Muscle layer of duodenum (tissue), 2 donors: ENCODE measurements at regions not wholly inside any gene's neighbourhood (a gene's known extent, or its start where the extent isn't known, plus 50 kb on each side); places are given as distances from the start of the nearest gene placed in this dataset.

Experiments used
- H3K27ac ChIP-seq: one replicate; pipeline ENCODE4 v1.7.0; 2013; ENCODE audit warnings: mild to moderate bottlenecking, low read length
- H3K27me3 ChIP-seq: one replicate; pipeline ENCODE4 v1.7.0; 2013; ENCODE audit warnings: low read depth, mild to moderate bottlenecking, control low read depth, low read length
- H3K36me3 ChIP-seq, 2 donors: one replicate each; pipeline ENCODE4 v1.7.0; 2013; ENCODE audit warnings: low read length in 2 of 2, control low read depth in 1 of 2, mild to moderate bottlenecking in 1 of 2; ENCODE audit not compliant: insufficient read depth in 2 of 2, control insufficient read depth in 1 of 2
- H3K4me1 ChIP-seq, 2 donors: one replicate each; pipeline ENCODE4 v1.7.0; 2013; ENCODE audit warnings: low read length in 2 of 2, mild to moderate bottlenecking in 2 of 2, control low read depth in 1 of 2, moderate library complexity in 1 of 2; ENCODE audit not compliant: insufficient read depth in 2 of 2, control insufficient read depth in 1 of 2
- H3K4me3 ChIP-seq, 2 donors: one replicate each; pipeline ENCODE4 v1.7.0; 2013; ENCODE audit warnings: low read length in 2 of 2, low read depth in 1 of 2, mild to moderate bottlenecking in 1 of 2
- H3K9me3 ChIP-seq, 2 donors: one replicate each; pipeline ENCODE4 v1.7.0; 2013; ENCODE audit warnings: low read length in 2 of 2, control low read depth in 1 of 2, mild to moderate bottlenecking in 1 of 2; ENCODE audit not compliant: control insufficient read depth in 1 of 2
- donor health status: healthy.

DNA sequence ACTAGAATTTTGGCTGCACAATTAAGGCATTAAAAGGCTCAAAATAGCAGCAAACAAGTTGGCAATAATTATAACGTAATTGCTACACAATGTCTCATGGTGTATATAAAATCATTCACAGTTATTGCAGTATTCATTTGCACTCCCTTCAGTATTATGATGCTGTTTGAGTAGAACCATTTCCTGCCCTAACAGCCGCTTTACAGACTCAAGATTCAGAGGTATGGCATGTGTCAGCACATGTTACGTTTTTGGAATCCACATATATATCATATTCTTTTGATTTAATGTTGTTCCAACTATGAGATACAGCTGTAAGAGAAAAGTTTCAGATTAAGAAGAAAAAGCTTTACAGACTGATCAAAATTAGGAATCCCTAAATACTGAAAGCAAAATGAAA lies 56.3 kb upstream of the NCKAP5 start:
- Histone ChIP-seq H3K4me3 (no peak overlapping the region), H3K27me3 (no peaks in the 10 kb centered on the region), H3K36me3 (no peaks in the 10 kb centered on the region), H3K9me3 (peaks cover 0 to 3% of the 10 kb centered on the region in 2 donors), H3K27ac (no peak overlapping the region), H3K4me1 (no peaks in the 10 kb centered on the region)

DNA sequence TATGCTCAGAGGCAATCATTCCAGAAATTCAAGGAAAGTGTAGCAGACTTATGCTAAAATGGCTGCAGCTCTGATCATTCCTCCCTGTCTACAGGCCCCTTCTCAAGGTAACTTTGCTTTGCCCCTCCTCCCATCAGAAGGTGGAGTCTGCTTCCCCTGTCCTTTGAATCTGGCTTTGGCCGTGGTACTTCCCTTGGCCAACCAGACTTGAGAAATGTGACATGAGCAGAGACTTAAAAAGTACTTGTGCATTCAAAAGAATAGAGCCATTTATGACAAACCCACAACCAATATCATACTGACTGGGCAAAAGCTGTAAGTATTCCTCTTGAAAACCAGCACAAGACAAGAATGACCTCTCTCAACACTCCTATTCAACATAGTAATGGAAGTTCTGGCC lies 59.5 kb upstream of the NCKAP5 start:
- no peak overlapping the region for H3K4me3 ChIP-seq
- H3K9me3 ChIP-seq = peaks cover 0 to 3% of the 10 kb centered on the region in 2 donors
- no peaks in the 10 kb centered on the region for H3K27me3 ChIP-seq
- no peaks in the 10 kb centered on the region for H3K36me3 ChIP-seq
- no peaks in the 10 kb centered on the region for H3K4me1 ChIP-seq
- H3K27ac ChIP-seq = no peak overlapping the region

DNA sequence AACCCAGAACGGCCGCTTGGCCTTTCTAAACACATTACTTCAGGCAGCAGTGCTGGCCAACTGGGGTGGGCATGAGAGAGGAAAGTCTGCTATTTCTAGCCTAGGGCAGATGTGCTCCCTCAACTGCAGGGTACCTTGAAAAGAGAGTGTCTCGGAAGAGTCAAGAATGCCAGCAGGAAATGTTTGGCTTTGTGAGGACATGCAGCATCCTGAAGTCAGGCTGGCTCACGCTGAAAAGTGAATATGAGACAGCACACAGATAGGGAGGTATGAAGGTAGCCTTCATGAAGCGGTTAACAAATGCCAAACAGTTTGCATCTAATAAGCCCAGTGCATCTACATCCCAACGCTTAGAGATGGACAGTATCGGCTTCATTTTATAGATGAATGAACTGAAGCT lies 65.0 kb upstream of the NCKAP5 start:
- H3K4me1 ChIP-seq = no peaks in the 10 kb centered on the region
- no peaks in the 10 kb centered on the region for H3K27me3 ChIP-seq
- no peak overlapping the region for H3K27ac ChIP-seq
- peaks cover 0 to 3% of the 10 kb centered on the region in 2 donors for H3K9me3 ChIP-seq
- H3K4me3 ChIP-seq = no peak overlapping the region
- no peaks in the 10 kb centered on the region for H3K36me3 ChIP-seq

DNA sequence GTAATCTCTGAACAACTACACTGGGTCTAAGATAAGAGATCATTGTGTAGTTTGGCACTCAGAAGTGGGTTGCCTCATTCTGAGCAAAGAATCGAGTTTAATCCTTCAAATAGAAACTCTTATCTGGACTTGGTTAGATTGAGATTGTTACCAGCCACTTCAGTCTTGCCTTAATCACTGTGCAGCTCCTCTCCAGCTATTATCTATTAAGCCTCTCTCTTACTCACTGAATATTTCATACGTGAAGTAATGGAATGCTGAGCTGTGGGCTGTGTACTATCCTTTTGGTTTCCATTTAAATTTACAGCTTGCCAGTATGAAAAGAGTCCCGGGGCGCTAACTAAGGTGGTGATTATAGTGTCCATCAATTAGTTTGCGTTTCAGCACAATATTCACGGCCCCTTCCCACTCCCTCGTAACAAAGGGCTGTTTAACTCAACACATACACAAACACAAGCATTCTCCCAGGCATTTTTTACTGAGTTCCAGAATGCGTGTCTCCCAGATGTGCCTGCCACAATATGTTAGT lies 65.7 kb upstream of the NCKAP5 start:
- no peak overlapping the region for H3K4me3 ChIP-seq
- no peaks in the 10 kb centered on the region for H3K4me1 ChIP-seq
- H3K27ac ChIP-seq = no peak overlapping the region
- H3K36me3 ChIP-seq = no peaks in the 10 kb centered on the region
- no peaks in the 10 kb centered on the region for H3K27me3 ChIP-seq
- peaks cover 0 to 3% of the 10 kb centered on the region in 2 donors for H3K9me3 ChIP-seq

DNA sequence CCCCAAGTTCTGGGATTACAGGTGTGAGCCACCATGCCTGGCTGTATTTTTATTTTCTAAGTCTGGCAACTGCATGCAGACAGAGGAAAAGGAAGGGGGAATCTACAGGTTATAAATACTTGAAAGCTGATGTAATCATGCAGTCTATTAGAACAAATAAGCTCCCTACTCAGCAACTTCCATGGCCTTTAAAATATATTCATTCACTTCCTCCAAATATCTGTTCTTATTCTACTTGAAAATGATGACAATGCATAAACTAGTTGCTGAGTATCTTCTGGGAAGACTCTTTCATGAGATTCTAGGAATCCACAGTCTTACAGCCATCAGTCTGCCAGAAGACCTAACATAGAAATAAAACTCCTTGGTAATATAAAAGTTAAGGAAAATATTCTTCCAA lies 66.9 kb upstream of the NCKAP5 start:
- Histone ChIP-seq H3K27me3 (no peaks in the 10 kb centered on the region), H3K9me3 (no peaks in the 10 kb centered on the region), H3K36me3 (no peaks in the 10 kb centered on the region), H3K27ac (no peak overlapping the region), H3K4me3 (no peak overlapping the region), H3K4me1 (no peaks in the 10 kb centered on the region)

DNA sequence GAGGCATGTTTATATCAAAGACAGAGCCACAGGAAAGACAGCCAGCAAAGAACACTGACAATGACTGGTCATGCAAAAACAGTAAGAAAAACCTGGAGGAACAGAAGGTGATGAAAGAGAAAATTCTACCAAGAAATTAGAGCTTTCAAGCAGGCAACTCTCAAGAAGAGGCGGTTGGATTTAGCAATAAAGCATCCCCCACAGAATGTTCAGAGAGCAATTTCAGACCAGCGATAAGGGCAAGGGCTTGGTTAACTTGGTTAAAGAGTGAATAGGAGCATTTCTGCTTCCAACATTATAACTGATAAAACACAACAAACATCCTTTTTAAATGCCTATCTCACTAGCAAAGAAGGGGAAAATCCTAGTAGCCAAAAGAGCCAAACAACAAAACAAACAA lies 68.0 kb upstream of the NCKAP5 start:
- no peak overlapping the region for H3K4me3 ChIP-seq
- H3K36me3 ChIP-seq = no peaks in the 10 kb centered on the region
- H3K9me3 ChIP-seq = no peaks in the 10 kb centered on the region
- no peak overlapping the region for H3K27ac ChIP-seq
- no peaks in the 10 kb centered on the region for H3K4me1 ChIP-seq
- H3K27me3 ChIP-seq = no peaks in the 10 kb centered on the region

DNA sequence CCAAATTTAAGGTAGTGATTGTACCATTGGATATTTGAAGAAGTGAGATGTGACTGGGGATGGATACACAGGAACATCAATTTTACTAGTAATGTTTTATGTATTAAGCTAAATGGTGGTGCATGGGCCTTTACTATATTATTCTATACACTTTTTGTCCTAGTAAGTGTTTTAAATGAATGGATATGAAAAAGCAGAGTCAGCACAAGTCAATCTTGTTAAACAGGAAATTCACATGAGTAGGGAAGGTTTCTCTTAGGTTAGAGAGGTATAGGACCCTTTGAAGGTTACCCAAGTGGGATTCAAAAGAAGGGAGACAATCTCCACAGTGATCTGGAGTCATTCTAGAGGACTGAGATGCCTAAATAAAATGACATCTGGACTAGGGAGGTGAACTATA lies 71.8 kb upstream of the NCKAP5 start:
- H3K27ac ChIP-seq = no peak overlapping the region
- no peaks in the 10 kb centered on the region for H3K27me3 ChIP-seq
- no peaks in the 10 kb centered on the region for H3K4me1 ChIP-seq
- H3K9me3 ChIP-seq = no peaks in the 10 kb centered on the region
- no peak overlapping the region for H3K4me3 ChIP-seq
- no peaks in the 10 kb centered on the region for H3K36me3 ChIP-seq

DNA sequence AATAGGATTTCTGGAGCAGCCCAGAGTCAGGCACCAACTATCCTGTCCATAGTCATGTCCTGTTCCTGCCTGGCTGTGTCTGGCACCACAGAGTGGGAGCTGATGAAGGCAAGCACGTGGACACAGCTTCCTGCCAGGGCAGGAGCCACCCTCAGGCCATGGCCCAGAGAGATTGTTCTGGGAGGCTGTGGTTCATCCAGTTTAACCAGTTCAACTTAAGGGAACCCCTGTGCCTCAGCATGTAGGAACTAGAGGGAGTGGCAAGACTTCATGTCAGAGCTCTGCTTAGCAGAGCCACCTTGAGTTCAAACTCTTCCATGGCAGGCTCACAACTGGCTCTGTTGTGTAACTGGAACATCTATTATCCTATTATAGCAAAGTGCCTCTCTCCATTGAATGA lies 73.2 kb upstream of the NCKAP5 start:
- no peaks in the 10 kb centered on the region for H3K4me1 ChIP-seq

DNA sequence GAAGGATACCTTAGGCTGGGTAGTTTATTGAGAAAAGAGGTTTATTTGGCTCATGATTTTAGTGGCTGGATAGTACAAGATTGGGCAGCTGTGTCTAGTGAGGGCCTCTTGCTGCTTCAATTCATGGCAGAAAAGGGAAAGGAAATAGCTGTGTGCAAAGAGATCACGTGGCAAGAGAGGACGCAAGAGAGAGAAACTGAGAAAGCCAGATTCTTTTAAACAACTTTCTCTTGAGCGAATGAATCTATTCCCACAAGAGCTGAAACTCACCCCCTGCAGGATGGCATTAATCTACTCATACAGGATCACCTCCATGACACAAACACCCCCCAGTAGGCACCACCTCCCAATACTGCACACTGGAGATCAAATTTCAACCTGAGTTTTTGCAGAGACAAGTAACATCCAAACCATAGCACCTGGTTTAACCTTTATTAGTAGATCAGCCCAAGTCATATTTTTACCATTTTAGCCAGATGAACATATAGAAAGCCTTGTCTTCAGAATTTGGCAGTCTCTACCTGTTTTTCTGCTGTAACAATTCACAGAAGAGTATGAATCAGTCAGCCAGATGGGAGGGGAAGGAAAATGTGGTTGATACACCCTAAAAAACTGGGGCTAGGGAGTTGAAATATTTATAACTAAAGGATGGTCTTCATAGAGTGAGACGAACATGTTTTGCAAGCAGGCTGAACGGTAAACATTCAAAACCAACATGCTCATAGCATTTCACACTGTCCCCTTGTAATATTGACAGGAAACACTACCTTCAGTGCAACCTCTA lies 73.9 kb upstream of the NCKAP5 start:
- Histone ChIP-seq H3K36me3 (no peaks in the 10 kb centered on the region), H3K27me3 (no peaks in the 10 kb centered on the region), H3K27ac (no peak overlapping the region), H3K4me1 (no peaks in the 10 kb centered on the region), H3K9me3 (no peaks in the 10 kb centered on the region), H3K4me3 (no peak overlapping the region)

More for the DNA sequence above, 73.2 kb upstream of the NCKAP5 start:
- no peaks in the 10 kb centered on the region for H3K9me3 ChIP-seq
- H3K27me3 ChIP-seq = no peaks in the 10 kb centered on the region
- no peak overlapping the region for H3K27ac ChIP-seq
- no peak overlapping the region for H3K4me3 ChIP-seq
- no peaks in the 10 kb centered on the region for H3K36me3 ChIP-seq

DNA sequence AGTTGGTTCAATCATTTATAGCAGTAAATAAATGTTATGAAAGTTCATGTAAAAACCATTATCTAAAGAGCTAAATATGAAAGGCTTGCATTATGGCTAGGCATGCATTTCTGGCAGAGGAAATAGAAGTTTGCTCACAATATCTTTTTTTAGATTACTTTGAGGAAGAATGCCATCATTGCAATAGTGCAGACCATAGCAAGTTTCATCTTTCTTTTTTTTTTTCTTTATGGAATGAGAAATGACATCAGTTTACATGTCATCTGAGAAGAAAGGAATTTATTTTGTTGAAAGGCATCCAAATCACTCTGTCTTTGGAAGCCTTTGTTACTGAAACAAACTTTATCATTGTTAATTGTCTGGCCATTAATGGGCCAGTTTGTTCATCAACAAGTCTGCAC lies 74.5 kb upstream of the NCKAP5 start:
- H3K9me3 ChIP-seq = no peaks in the 10 kb centered on the region
- no peak overlapping the region for H3K4me3 ChIP-seq
- no peaks in the 10 kb centered on the region for H3K27me3 ChIP-seq
- no peak overlapping the region for H3K27ac ChIP-seq
- no peaks in the 10 kb centered on the region for H3K36me3 ChIP-seq
- no peaks in the 10 kb centered on the region for H3K4me1 ChIP-seq

DNA sequence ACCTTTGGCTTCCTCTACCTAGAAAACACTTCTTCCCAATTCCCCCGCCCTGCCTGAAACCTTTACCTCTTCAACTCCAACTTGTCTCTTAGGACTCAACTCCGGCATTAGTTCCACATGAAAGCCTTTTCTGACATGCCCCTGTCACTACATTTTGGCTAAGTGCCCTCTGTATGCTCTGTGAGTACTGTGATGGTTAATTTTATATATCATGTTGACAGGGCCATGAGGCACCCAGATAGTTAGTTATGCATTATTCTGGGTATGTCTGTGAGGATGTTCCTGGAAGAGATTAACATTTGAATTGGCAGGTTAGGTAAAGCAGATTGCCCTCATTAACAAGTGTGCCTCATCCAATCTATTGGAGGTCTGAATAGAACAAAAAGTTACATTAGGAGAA lies 75.6 kb upstream of the NCKAP5 start:
- Histone ChIP-seq H3K9me3 (no peaks in the 10 kb centered on the region), H3K27ac (no peak overlapping the region), H3K4me3 (no peak overlapping the region), H3K36me3 (no peaks in the 10 kb centered on the region), H3K27me3 (no peaks in the 10 kb centered on the region), H3K4me1 (no peaks in the 10 kb centered on the region)

DNA sequence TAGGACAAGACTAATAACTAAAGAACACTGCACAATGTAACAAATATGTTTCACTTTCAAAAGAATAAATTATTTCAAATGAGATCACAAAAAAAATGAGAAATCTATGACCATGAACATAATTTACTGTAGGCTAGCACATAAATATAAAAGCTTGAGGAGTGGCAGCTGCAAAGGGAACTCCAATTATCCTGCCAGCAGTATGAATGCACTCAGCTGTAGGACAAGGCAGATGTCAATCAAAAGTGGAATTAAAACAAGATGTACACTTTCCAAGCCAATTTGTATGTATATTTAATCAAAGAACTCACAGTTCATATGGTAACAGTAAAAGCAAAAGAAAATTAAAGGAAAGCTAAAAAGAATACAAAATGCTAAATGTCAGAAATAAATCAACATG lies 76.6 kb upstream of the NCKAP5 start:
- Histone ChIP-seq H3K27ac (no peak overlapping the region), H3K27me3 (no peaks in the 10 kb centered on the region), H3K4me1 (no peaks in the 10 kb centered on the region), H3K9me3 (no peaks in the 10 kb centered on the region), H3K4me3 (no peak overlapping the region), H3K36me3 (no peaks in the 10 kb centered on the region)
